Kidney (tissue), 13 donors: ENCODE measurements at regions not wholly inside any gene's neighbourhood (a gene's known extent, or its start where the extent isn't known, plus 50 kb on each side); places are given as distances from the start of the nearest gene placed in this dataset.
A peak's percentile ranks its signal among the peaks of the same experiment; 100 is the strongest.

Experiments used
- DNase-seq, 5 donors: peaks; one replicate each; pipeline ENCODE4 v3.0.0-alpha.2; 2013 to 2020
- FAIRE-seq: peaks from 2 replicates; lab custom pipeline; 2012; peaks lifted over from hg19 to GRCh38; lab: Jason Lieb, UNC
- H3K27ac ChIP-seq, 2 donors: one replicate each; pipeline ENCODE4 v1.7.0; 2013; ENCODE audit warnings: low read depth in 2 of 2, low read length in 2 of 2, inconsistent platforms in 1 of 2
- H3K27me3 ChIP-seq: one replicate; pipeline ENCODE4 v1.7.1; 2013; ENCODE audit warnings: low read length, inconsistent platforms; ENCODE audit not compliant: control insufficient read depth, insufficient read depth
- H3K36me3 ChIP-seq, 3 donors: one replicate each; pipeline versions ENCODE4 v1.7.0 to v1.7.1; 2013; ENCODE audit warnings: low read length in 3 of 3, control low read depth in 1 of 3, inconsistent platforms in 1 of 3; ENCODE audit not compliant: insufficient read depth in 3 of 3, control insufficient read depth in 2 of 3
- H3K4me1 ChIP-seq, 3 donors: one replicate each; pipeline versions ENCODE4 v1.7.0 to v1.7.1; 2013; ENCODE audit warnings: low read length in 3 of 3, inconsistent platforms in 1 of 3, low read depth in 1 of 3; ENCODE audit not compliant: control insufficient read depth in 2 of 3, insufficient read depth in 2 of 3
- H3K4me3 ChIP-seq, 3 donors: one replicate each; pipeline versions ENCODE4 v1.7.0 to v1.8.1; 2013; ENCODE audit warnings: low read length in 3 of 3, control low read depth in 1 of 3, inconsistent platforms in 1 of 3
- H3K9ac ChIP-seq, 3 donors: one replicate each; pipeline versions ENCODE4 v1.7.0 to v1.7.1; 2013; ENCODE audit warnings: low read length in 3 of 3, control low read depth in 1 of 3, inconsistent platforms in 1 of 3
- H3K9me3 ChIP-seq, 3 donors: one replicate each; pipeline versions ENCODE4 v1.7.0 to v1.7.1; 2013; ENCODE audit warnings: low read length in 3 of 3, control low read depth in 1 of 3, inconsistent platforms in 1 of 3; ENCODE audit not compliant: control insufficient read depth in 2 of 3, insufficient read depth in 1 of 3
- intact Hi-C: fragments of 100-400 bp; cut with DNase I; formaldehyde crosslinking; loops from one replicate; pipeline ENCODE4 v1.11.1; 2022
- TF ChIP-seq, protein P1 (sequence below): IDR thresholded peaks from 3 replicates; pipeline ENCODE4 v1.5.1; 2012; ENCODE audit warnings: mild to moderate bottlenecking, moderate library complexity, borderline replicate concordance; ENCODE audit not compliant: insufficient read depth; ENCODE audit errors: extremely low read depth
- donor health status: control.
- donor health status: control.
- donor health status: control.
- donor health status: control.
- donor health status: control.
- donor health status: DM: yes; HTN: yes; CAD: no.
- donor health status: Normal renal cell carcinoma (clear cell type).

DNA sequence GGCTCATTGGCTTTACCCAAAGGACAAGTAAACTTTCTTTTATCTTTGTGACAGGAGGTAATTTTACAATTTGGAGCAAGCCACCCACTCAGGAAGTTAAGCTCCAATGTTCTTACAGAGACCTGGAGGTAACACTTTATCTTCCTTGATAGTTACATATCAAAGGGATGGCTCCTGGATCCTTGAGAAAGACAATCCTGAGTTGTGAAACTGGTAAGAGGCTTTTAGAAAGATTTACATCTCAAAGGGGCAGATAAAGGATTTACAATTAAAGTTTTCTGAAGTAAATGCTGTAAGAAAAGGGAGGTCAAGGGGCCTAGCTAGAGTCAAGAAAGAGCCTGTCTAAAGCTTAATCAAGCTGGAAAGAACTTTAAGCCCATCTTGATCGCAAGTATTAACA, 124.4 kb upstream of the ZNF804B start:
- Histone ChIP-seq H3K9ac (no peak overlapping the region), H3K27ac (no peak overlapping the region), H3K36me3 (no peaks in the 10 kb centered on the region), H3K4me1 (no peaks in the 10 kb centered on the region), H3K27me3 (no peaks in the 10 kb centered on the region), H3K9me3 (peaks cover 0 to 2% (median 0%) of the 10 kb centered on the region in 3 donors), H3K4me3 (no peak overlapping the region)
- intact Hi-C loops: no loop called here
- DNase-seq (peak in 2 of 5 donors; percentile 46 to 62), FAIRE-seq (no peak)
- TF ChIP-seq, protein P1, sequence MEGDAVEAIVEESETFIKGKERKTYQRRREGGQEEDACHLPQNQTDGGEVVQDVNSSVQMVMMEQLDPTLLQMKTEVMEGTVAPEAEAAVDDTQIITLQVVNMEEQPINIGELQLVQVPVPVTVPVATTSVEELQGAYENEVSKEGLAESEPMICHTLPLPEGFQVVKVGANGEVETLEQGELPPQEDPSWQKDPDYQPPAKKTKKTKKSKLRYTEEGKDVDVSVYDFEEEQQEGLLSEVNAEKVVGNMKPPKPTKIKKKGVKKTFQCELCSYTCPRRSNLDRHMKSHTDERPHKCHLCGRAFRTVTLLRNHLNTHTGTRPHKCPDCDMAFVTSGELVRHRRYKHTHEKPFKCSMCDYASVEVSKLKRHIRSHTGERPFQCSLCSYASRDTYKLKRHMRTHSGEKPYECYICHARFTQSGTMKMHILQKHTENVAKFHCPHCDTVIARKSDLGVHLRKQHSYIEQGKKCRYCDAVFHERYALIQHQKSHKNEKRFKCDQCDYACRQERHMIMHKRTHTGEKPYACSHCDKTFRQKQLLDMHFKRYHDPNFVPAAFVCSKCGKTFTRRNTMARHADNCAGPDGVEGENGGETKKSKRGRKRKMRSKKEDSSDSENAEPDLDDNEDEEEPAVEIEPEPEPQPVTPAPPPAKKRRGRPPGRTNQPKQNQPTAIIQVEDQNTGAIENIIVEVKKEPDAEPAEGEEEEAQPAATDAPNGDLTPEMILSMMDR: no peak

DNA sequence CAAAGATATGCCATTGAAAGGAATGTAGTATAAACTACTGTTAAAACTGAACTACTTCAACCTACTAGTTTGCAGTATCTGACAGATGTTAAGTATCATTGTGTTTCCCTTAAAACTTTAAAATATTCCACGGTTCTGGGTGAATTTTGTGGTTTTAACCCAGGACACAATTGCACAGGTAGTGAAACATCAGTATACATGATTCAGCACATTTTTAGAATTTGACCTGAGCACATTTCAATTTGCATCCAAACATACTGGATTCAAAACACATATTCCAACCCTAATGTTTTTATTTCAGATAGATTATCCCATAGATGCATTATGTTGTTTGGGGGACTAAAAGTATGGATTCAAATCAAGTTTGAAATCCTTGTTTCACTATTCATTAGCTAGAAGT, 129.9 kb upstream of the ZNF804B start:
- no peak overlapping the region for H3K4me3 ChIP-seq
- intact Hi-C loops: no loop called here
- H3K9me3 ChIP-seq: peaks cover 0 to 2% (median 0%) of the 10 kb centered on the region in 3 donors
- DNase-seq (no peak), FAIRE-seq (no peak)
- no peak overlapping the region for H3K9ac ChIP-seq
- no peaks in the 10 kb centered on the region for H3K4me1 ChIP-seq
- H3K27me3 ChIP-seq: no peaks in the 10 kb centered on the region
- TF ChIP-seq, protein P1: no peak
- no peak overlapping the region for H3K27ac ChIP-seq
- H3K36me3 ChIP-seq: no peaks in the 10 kb centered on the region

DNA sequence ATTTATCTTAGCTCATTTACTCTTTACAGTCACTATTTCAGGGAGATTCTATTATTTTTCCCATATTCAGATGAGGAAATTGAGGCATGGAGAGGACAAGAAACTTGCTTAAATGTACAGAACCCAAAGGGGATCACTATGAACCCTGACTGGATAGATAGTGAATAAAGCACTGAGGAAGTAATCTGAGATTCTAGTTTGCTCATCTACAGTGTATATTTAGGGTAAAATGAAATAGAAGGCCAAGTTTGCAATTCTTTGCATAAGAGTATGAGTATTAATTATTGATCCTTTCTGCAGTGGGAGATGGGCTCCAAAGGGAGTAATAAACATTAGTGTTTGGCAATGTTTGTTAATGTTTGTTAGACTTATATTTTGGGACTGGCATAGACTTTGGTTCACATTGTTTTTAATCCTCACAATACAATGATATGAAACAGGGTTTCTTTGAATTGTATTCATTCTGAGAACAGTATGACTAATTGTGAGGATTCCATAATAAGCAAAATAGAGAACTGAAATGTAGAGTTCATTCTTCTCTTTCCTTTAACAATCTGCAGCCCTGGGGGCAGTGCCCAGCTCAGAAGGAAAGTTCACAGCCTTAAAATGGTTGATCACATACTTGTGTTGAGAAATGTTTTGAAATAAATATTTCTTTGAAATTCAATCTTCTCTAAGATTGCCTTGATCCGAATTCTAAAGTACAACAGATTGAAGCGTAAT, 131.0 kb upstream of the ZNF804B start:
- Histone ChIP-seq H3K9ac (no peak overlapping the region), H3K4me1 (no peaks in the 10 kb centered on the region), H3K9me3 (no peaks in the 10 kb centered on the region), H3K27me3 (no peaks in the 10 kb centered on the region), H3K36me3 (no peaks in the 10 kb centered on the region), H3K4me3 (no peak overlapping the region), H3K27ac (no peak overlapping the region)
- DNase-seq (no peak), FAIRE-seq (no peak)
- TF ChIP-seq, protein P1: no peak
- intact Hi-C loops: no loop called here
